Vagina (tissue), 2 donors: ENCODE measurements at regions not wholly inside any gene's neighbourhood (a gene's known extent, or its start where the extent isn't known, plus 50 kb on each side); places are given as distances from the start of the nearest gene placed in this dataset.
"Not testable (repeated sequence)": the region's sequence is repeated elsewhere in the genome, so short reads cannot be mapped to it uniquely, and the experiment has no call there.

Source experiments
- DNase-seq, 2 donors: peaks; one replicate each; pipeline ENCODE4 v3.0.0-alpha.2; 2017; ENCODE audit errors: extremely low spot score in 2 of 2
- H3K27ac ChIP-seq: fragments of 200-600 bp; sonication (generic); one replicate; pipeline ENCODE4 v1.5.1; 2019
- H3K27me3 ChIP-seq: fragments of 200-600 bp; sonication (generic); one replicate; pipeline ENCODE4 v1.5.1; 2019
- H3K36me3 ChIP-seq, 2 donors: fragments of 200-600 bp; sonication (generic); one replicate each; pipeline ENCODE4 v1.5.1; 2017 to 2019
- H3K4me1 ChIP-seq: fragments of 200-600 bp; sonication (generic); one replicate; pipeline ENCODE4 v1.5.1; 2019
- H3K4me3 ChIP-seq, 2 donors: fragments of 200-600 bp; sonication (generic); 1 replicate in 1 of 2; 2 replicates in 1 of 2; pipeline ENCODE4 v1.5.1; 2016 to 2019
- H3K9me3 ChIP-seq: fragments of 200-600 bp; sonication (generic); one replicate; pipeline ENCODE4 v1.5.1; 2019
- CTCF ChIP-seq, 3 experiments: fragments of 450-650 bp in 2 of 3; fragments of 200-600 bp in 1 of 3; sonication (generic) in 1 of 3; IDR thresholded peaks; one replicate each; pipeline ENCODE4 v1.5.1; 2017 to 2019; ENCODE audit warnings: antibody characterized with exemption in 3 of 3, mild to moderate bottlenecking in 2 of 3, moderate library complexity in 2 of 3
- POLR2A ChIP-seq, 2 donors: fragments of 450-650 bp; IDR thresholded peaks; one replicate each; pipeline ENCODE4 v1.6.1; 2017; ENCODE audit warnings: antibody characterized with exemption in 2 of 2, mild to moderate bottlenecking in 2 of 2, moderate library complexity in 2 of 2
- POLR2AphosphoS5 ChIP-seq, 2 donors: sonication (generic); formaldehyde crosslinking; IDR thresholded peaks; one replicate each; pipeline ENCODE4 v1.9.0; 2017; ENCODE audit warnings: antibody characterized with exemption in 2 of 2, mild to moderate bottlenecking in 2 of 2, low read depth in 1 of 2; ENCODE audit not compliant: insufficient read depth in 1 of 2
- intact Hi-C: fragments of 100-400 bp; cut with DNase I; formaldehyde crosslinking; loops from one replicate; pipeline ENCODE4 v1.15.1; 2023

- Histone ChIP-seq H3K36me3 (no peaks in the 10 kb centered on the region), H3K4me1 (no peaks in the 10 kb centered on the region), H3K27ac (no peak overlapping the region), H3K9me3 (no peaks in the 10 kb centered on the region), H3K27me3 (no peaks in the 10 kb centered on the region), H3K4me3 (no peak overlapping the region)
- DNase-seq, result no peak
- TF ChIP-seq CTCF (IDR thresholded peaks at IDR 0.05), result no peak
- TF ChIP-seq POLR2A (IDR thresholded peaks at IDR 0.05), result no peak
- no peak for TF ChIP-seq POLR2AphosphoS5 (IDR thresholded peaks at IDR 0.05; ENCODE audit: insufficient read depth in 1 of 2, low read depth in 1 of 2)
- intact Hi-C loops, result no loop called here
Observed at GRCh38 chr4:108426493-108426892, 193.9 kb upstream of the RPL34 start.

DNA sequence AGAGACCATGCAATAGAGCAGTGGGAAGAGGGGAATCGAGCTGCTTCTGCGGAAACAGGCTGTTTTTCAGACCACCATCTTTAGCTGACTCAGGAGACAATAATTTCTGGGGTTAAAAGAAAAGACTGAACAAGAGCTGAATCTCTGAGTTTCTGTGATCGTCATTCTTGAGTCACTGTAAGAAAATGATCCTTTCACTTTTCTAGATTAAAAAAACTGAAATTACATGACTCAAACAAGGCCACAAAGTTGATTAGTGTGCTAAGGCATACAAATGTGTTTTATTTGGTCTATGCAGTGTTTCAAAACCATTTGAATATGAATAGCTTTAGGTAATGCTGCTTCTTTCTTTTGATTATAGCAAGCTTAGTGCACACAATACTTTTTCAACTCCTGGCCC lies 194.4 kb upstream of the RPL34 start:
- Histone ChIP-seq H3K36me3 (no peaks in the 10 kb centered on the region), H3K4me3 (no peak overlapping the region), H3K4me1 (no peaks in the 10 kb centered on the region), H3K27me3 (no peaks in the 10 kb centered on the region), H3K9me3 (no peaks in the 10 kb centered on the region), H3K27ac (no peak overlapping the region)
- TF ChIP-seq POLR2A (IDR thresholded peaks at IDR 0.05) (no peak), POLR2AphosphoS5 (IDR thresholded peaks at IDR 0.05; ENCODE audit: insufficient read depth in 1 of 2, low read depth in 1 of 2) (no peak), CTCF (IDR thresholded peaks at IDR 0.05) (no peak)
- DNase-seq, result no peak
- intact Hi-C loops, result no loop called here

GRCh38 chr4:108417923-108418322 lies 202.5 kb upstream of the RPL34 start:
- Histone ChIP-seq H3K27me3 (no peaks in the 10 kb centered on the region), H3K4me1 (no peaks in the 10 kb centered on the region), H3K36me3 (no peaks in the 10 kb centered on the region), H3K9me3 (no peaks in the 10 kb centered on the region), H3K4me3 (no peak overlapping the region), H3K27ac (no peak overlapping the region)
- TF ChIP-seq CTCF (IDR thresholded peaks at IDR 0.05) (no peak), POLR2A (IDR thresholded peaks at IDR 0.05) (no peak), POLR2AphosphoS5 (IDR thresholded peaks at IDR 0.05; ENCODE audit: insufficient read depth in 1 of 2, low read depth in 1 of 2) (no peak)
- no peak for DNase-seq
- intact Hi-C loops, result no loop called here

DNA sequence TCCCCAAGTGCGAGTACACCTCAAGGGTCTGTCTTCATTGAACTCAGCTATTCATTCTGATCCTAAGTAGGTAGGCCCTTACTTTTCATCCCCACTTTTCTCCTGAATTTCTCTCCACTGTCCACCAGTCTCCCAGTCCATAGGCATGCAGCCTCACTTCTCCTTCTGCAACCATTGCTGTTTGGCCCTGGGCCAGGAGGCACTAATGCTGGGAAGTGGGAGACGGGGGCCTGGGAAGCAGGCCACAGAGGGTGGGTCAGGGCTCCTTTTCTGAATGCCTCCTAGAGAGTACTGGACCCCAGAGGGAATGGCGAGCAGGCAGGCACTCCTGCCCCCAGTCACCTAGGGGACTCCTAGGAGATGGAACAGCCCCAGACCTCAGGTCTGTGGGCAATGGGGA lies 203.5 kb upstream of the RPL34 start:
- no peak for TF ChIP-seq POLR2AphosphoS5 (IDR thresholded peaks at IDR 0.05; ENCODE audit: insufficient read depth in 1 of 2, low read depth in 1 of 2)
- no peak for TF ChIP-seq POLR2A (IDR thresholded peaks at IDR 0.05)
- intact Hi-C loops, result no loop called here
- DNase-seq, result no peak
- no peaks in the 10 kb centered on the region for H3K36me3 ChIP-seq
- H3K4me1 ChIP-seq, result no peaks in the 10 kb centered on the region
- H3K27ac ChIP-seq, result no peak overlapping the region
- H3K27me3 ChIP-seq, result no peaks in the 10 kb centered on the region
- no peaks in the 10 kb centered on the region for H3K9me3 ChIP-seq
- H3K4me3 ChIP-seq, result no peak overlapping the region

DNA sequence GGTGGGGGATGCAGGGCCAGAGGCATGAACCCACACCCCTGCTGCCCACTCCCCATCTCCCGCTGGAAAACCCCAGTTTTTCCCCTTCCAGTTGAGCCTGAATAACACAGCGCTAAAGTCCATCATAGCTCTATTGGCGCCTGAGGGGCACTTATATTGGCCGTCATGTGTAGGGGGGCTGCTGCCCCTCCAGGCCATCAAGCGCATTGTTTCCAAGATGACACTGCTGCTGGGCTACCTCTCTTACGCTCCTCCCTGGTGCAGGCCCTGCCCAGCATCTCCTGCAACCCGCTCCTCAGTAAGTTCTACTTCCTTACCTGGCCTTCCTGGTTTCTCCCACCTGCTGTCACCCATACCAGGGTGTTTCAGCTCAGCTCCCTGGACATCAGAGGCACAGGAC lies 205.0 kb upstream of the RPL34 start:
- no peaks in the 10 kb centered on the region for H3K9me3 ChIP-seq
- H3K4me1 ChIP-seq, result no peaks in the 10 kb centered on the region
- TF ChIP-seq CTCF (IDR thresholded peaks at IDR 0.05) (no peak), POLR2A (IDR thresholded peaks at IDR 0.05) (no peak), POLR2AphosphoS5 (IDR thresholded peaks at IDR 0.05; ENCODE audit: insufficient read depth in 1 of 2, low read depth in 1 of 2) (no peak)
- no peak overlapping the region for H3K27ac ChIP-seq
- no peak for DNase-seq
- no peak overlapping the region for H3K4me3 ChIP-seq
- intact Hi-C loops, result no loop called here
- H3K36me3 ChIP-seq, result no peaks in the 10 kb centered on the region
- H3K27me3 ChIP-seq, result no peaks in the 10 kb centered on the region

DNA sequence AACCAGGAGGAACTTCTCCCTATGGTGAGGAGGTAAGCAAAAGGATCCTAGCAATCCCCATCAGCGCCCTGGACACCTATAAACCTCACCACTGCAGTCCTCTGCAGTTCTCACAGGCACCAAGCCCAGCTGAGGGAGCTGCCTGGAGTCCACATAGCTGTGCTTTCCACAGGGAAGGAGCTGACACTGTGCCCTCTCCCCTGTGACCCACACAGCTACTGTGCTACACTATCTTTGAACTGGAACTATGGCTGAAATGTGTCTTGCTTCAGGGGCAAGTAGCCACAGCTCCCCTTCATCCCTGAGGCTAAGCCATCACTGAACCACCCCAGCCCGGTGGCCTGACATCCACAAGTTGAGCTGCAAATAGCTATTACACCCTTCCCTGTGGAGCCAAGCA lies 208.5 kb upstream of the RPL34 start:
- Histone ChIP-seq H3K27ac (no peak overlapping the region), H3K36me3 (no peaks in the 10 kb centered on the region), H3K27me3 (no peaks in the 10 kb centered on the region), H3K4me1 (no peaks in the 10 kb centered on the region), H3K9me3 (no peaks in the 10 kb centered on the region), H3K4me3 (no peak overlapping the region)
- intact Hi-C loops, result no loop called here
- no peak for DNase-seq
- TF ChIP-seq POLR2A (IDR thresholded peaks at IDR 0.05) (no peak), POLR2AphosphoS5 (IDR thresholded peaks at IDR 0.05; ENCODE audit: insufficient read depth in 1 of 2, low read depth in 1 of 2) (no peak), CTCF (IDR thresholded peaks at IDR 0.05) (no peak)

GRCh38 chr4:108409691-108410090 lies 210.7 kb upstream of the RPL34 start:
- DNase-seq, intact Hi-C loops, H3K4me3 ChIP-seq, H3K4me1 ChIP-seq, H3K27ac ChIP-seq, H3K9me3 ChIP-seq, H3K36me3 ChIP-seq, H3K27me3 ChIP-seq: not testable (repeated sequence)
